Ramos (cell line): ENCODE measurements at regions not wholly inside any gene's neighbourhood (a gene's known extent, or its start where the extent isn't known, plus 50 kb on each side); places are given as distances from the start of the nearest gene placed in this dataset.

ENCODE experiments used
- in situ Hi-C: fragments of 300-500 bp; cut with MboI; formaldehyde crosslinking; loops from one replicate; pipeline ENCODE4 v1.14.3; 2022; ENCODE audit warnings: low sequenced_read_pairs; ENCODE audit not compliant: unreplicated experiment

GRCh38 chr6:166758136-166758704 lies 131.2 kb upstream of the RPS6KA2 start:
- in situ Hi-C loops = no loop called here

- in situ Hi-C loops = no loop called here
Measured at GRCh38 chr6:166757232-166758135, 130.4 kb upstream of the RPS6KA2 start.

GRCh38 chr6:166754218-166755030 lies 127.4 kb upstream of the RPS6KA2 start:
- in situ Hi-C loops = no loop called here

GRCh38 chr6:166752928-166753721 lies 126.1 kb upstream of the RPS6KA2 start:
- in situ Hi-C loops = no loop called here

GRCh38 chr6:166752097-166752496 lies 125.0 kb upstream of the RPS6KA2 start:
- in situ Hi-C loops = no loop called here

- in situ Hi-C loops = no loop called here
Measured at GRCh38 chr6:166751051-166751595, 124.1 kb upstream of the RPS6KA2 start.

- in situ Hi-C loops = no loop called here
Measured at GRCh38 chr6:166750108-166750793, 123.2 kb upstream of the RPS6KA2 start.

GRCh38 chr6:166749666-166750065 lies 122.6 kb upstream of the RPS6KA2 start:
- in situ Hi-C loops = no loop called here

GRCh38 chr6:166747644-166748595 lies 120.9 kb upstream of the RPS6KA2 start:
- in situ Hi-C loops = no loop called here

- in situ Hi-C loops = no loop called here
Measured at GRCh38 chr6:166745801-166746668, 119.0 kb upstream of the RPS6KA2 start.

- in situ Hi-C loops = no loop called here
Measured at GRCh38 chr6:166744223-166745134, 117.4 kb upstream of the RPS6KA2 start.

GRCh38 chr6:166743406-166744222 lies 116.6 kb upstream of the RPS6KA2 start:
- in situ Hi-C loops = no loop called here

- in situ Hi-C loops = no loop called here
Measured at GRCh38 chr6:166742981-166743380, 115.9 kb upstream of the RPS6KA2 start.

GRCh38 chr6:166739976-166740318 lies 112.9 kb upstream of the RPS6KA2 start:
- in situ Hi-C loops = no loop called here

GRCh38 chr6:166739117-166739975 lies 112.3 kb upstream of the RPS6KA2 start:
- in situ Hi-C loops = no loop called here
